Heart right ventricle (tissue), 16 donors: ENCODE measurements at regions not wholly inside any gene's neighbourhood (a gene's known extent, or its start where the extent isn't known, plus 50 kb on each side); places are given as distances from the start of the nearest gene placed in this dataset.

Source experiments
- ATAC-seq, 8 donors: fragments of 200-7000 bp; cut with Tn5 transposase; one replicate each; pipeline ENCODE4 v1.9.1; 2020; ENCODE audit warnings: mild to moderate bottlenecking in 8 of 8, moderate library complexity in 8 of 8, moderate number of reproducible peaks in 1 of 8
- DNase-seq, 2 donors: peaks; one replicate each; pipeline ENCODE4 v3.0.0-alpha.2; 2020
- H3K27ac ChIP-seq, 10 donors: fragments of 200-600 bp; sonication (generic) in 2 of 10; one replicate each; pipeline versions ENCODE4 v1.5.0 to v1.8.0; 2020 to 2022; ENCODE audit warnings: mild to moderate bottlenecking in 3 of 10
- H3K27me3 ChIP-seq, 7 donors: fragments of 200-600 bp; one replicate each; pipeline ENCODE4 v1.8.0; 2021 to 2022; ENCODE audit warnings: mild to moderate bottlenecking in 2 of 7
- H3K36me3 ChIP-seq, 9 donors: fragments of 200-600 bp; sonication (generic) in 1 of 9; one replicate each; pipeline versions ENCODE4 v1.5.0 to v1.8.0; 2020 to 2022; ENCODE audit warnings: mild to moderate bottlenecking in 2 of 9
- H3K4me1 ChIP-seq, 9 donors: fragments of 200-600 bp; sonication (generic) in 1 of 9; one replicate each; pipeline versions ENCODE4 v1.5.0 to v1.8.0; 2020 to 2022; ENCODE audit warnings: mild to moderate bottlenecking in 4 of 9
- H3K4me3 ChIP-seq, 10 donors: fragments of 200-600 bp; sonication (generic) in 2 of 10; one replicate each; pipeline versions ENCODE4 v1.5.0 to v1.8.0; 2020 to 2022; ENCODE audit warnings: mild to moderate bottlenecking in 7 of 10, moderate library complexity in 2 of 10
- H3K9me3 ChIP-seq, 11 donors: fragments of 200-600 bp in 10 of 11; sonication (generic) in 2 of 11; one replicate each; pipeline versions ENCODE4 v1.5.0 to v1.8.0; 2013 to 2022; ENCODE audit warnings: mild to moderate bottlenecking in 2 of 11, control low read depth in 1 of 11, moderate library complexity in 1 of 11
- CTCF ChIP-seq, 9 donors: fragments of 200-600 bp; sonication (generic) in 2 of 9; IDR thresholded peaks; one replicate each; pipeline versions ENCODE4 v1.5.0 to v1.8.0; 2021 to 2022; ENCODE audit warnings: antibody characterized with exemption in 9 of 9, mild to moderate bottlenecking in 5 of 9, moderate library complexity in 1 of 9
- WGBS, 2 donors: extraction: QIAGEN DNeasy Blood & Tissue Kit; methylation state at CpG; one replicate each; pipeline ENCODE4 v1.1.7; 2013; ENCODE audit warnings: inconsistent platforms in 1 of 2; 5-methylcytosine and 5-hydroxymethylcytosine counted together
- intact Hi-C, 10 donors: fragments of 100-400 bp; cut with DNase I; formaldehyde crosslinking; loops; one replicate each; pipeline versions ENCODE4 v1.11.1 to v1.14.2; 2022
- donor health status: Arrhythmogenic right ventricular cardiomyopathy.
- donor health status: ischemic (EF 13 %, LVEDD 7.1; RV severe dilation, severe dysfunction).
- donor health status: healthy with polysubstance abuse.
- donor health status: DM: no; HTN: yes; CAD: no.
- donor health status: DM: no; HTN: no; CAD: no.
- donor health status: ischemic (EF 25% LVEDD 6.9; RV normal size, moderate dysfunction).
- donor health status: ischemic (EF 25% LVEDD 5.7; RV mildly dilated, moderate dysfunction).
- donor health status: healthy.
- donor health status: DM: yes; HTN: yes; CAD: no.
- donor health status: Ischemic cardiomyopathy.
- donor health status: ischemic (EF 35%, LVEDD 5.7; RV mildly dilated, moderate dysfunction).
- donor health status: nonischemic (EF 11% LVEDD 7.7; RV severe dilation, severe dysfunction).
- donor health status: DM: yes; HTN: yes; CAD: no.
- donor health status: PGD.
- donor health status: ischemic (EF 29% LVEDD 5.4; RV normal size, mild dysfunction).
- donor health status: nonischemic (EF 23%, LVEDD 6.1; RV moderate dilation, normal function).

GRCh38 chr6:147035886-147036285 lies 168.3 kb upstream of the STXBP5 start:
- Histone ChIP-seq H3K36me3 (no peaks in the 10 kb centered on the region), H3K27me3 (no peaks in the 10 kb centered on the region), H3K4me1 (no peaks in the 10 kb centered on the region), H3K4me3 (no peak overlapping the region), H3K9me3 (no peaks in the 10 kb centered on the region), H3K27ac (no peak overlapping the region)
- ATAC-seq (no peak), DNase-seq (no peak)
- no peak for TF ChIP-seq CTCF (IDR thresholded peaks at IDR 0.05)
- 67 to 73% methylated on average over 2 of the region's 2 CpGs for WGBS, 2 donors
- intact Hi-C loops, result no loop called here

GRCh38 chr6:147037881-147038280 lies 166.3 kb upstream of the STXBP5 start:
- intact Hi-C loops, result no loop called here
- Histone ChIP-seq H3K27ac (no peak overlapping the region), H3K36me3 (no peaks in the 10 kb centered on the region), H3K4me3 (no peak overlapping the region), H3K4me1 (no peaks in the 10 kb centered on the region), H3K27me3 (no peaks in the 10 kb centered on the region), H3K9me3 (peaks cover 0 to 2% (median 0%) of the 10 kb centered on the region in 11 donors)
- ATAC-seq, result no peak
- no peak for DNase-seq
- 81 to 90% methylated on average over 2 of the region's 2 CpGs for WGBS, 2 donors
- TF ChIP-seq CTCF (IDR thresholded peaks at IDR 0.05), result no peak

- Histone ChIP-seq H3K27me3 (no peaks in the 10 kb centered on the region), H3K4me1 (no peaks in the 10 kb centered on the region), H3K4me3 (no peak overlapping the region), H3K36me3 (no peaks in the 10 kb centered on the region), H3K27ac (no peak overlapping the region), H3K9me3 (peaks cover 0 to 25% (median 9%) of the 10 kb centered on the region in 11 donors)
- ATAC-seq (no peak), DNase-seq (no peak)
- TF ChIP-seq CTCF (IDR thresholded peaks at IDR 0.05), result no peak
- intact Hi-C loops, result no loop called here
- WGBS, 2 donors, result 82 to 83% methylated on average over 2 of the region's 2 CpGs
Observed at GRCh38 chr6:147040121-147040910, 163.9 kb upstream of the STXBP5 start.

- Histone ChIP-seq H3K36me3 (no peaks in the 10 kb centered on the region), H3K4me1 (no peaks in the 10 kb centered on the region), H3K4me3 (no peak overlapping the region), H3K9me3 (peaks cover 0 to 26% (median 9%) of the 10 kb centered on the region in 11 donors), H3K27me3 (no peaks in the 10 kb centered on the region), H3K27ac (no peak overlapping the region)
- ATAC-seq (no peak), DNase-seq (no peak)
- intact Hi-C loops, result no loop called here
- TF ChIP-seq CTCF (IDR thresholded peaks at IDR 0.05), result no peak
- WGBS, 2 donors, result 74 to 88% methylated on average over 2 of the region's 2 CpGs
Observed at GRCh38 chr6:147042679-147043078, 161.5 kb upstream of the STXBP5 start.
